ENCODE measurements at regions not wholly inside any gene's neighbourhood (a gene's known extent, or its start where the extent isn't known, plus 50 kb on each side); places are given as distances from the start of the nearest gene placed in this dataset.

GRCh38 chr2:5869936-5870335 is 177.8 kb downstream of the SOX11 start:
- TF ChIP-seq CTCF (conservative IDR thresholded peaks at IDR 0.05; ENCODE audit: low read length) (no peak), EZH2phosphoT487 (IDR thresholded peaks at IDR 0.05; ENCODE audit: borderline replicate concordance) (no peak)

Measured in Loucy (cell line).